ENCODE measurements at regions not wholly inside any gene's neighbourhood (a gene's known extent, or its start where the extent isn't known, plus 50 kb on each side); places are given as distances from the start of the nearest gene placed in this dataset.
"Not testable (repeated sequence)": the region's sequence is repeated elsewhere in the genome, so short reads cannot be mapped to it uniquely, and the experiment has no call there.

GRCh38 chr2:184367211-184367610 is 231.1 kb upstream of the ZNF804A start:
- Histone ChIP-seq H3K4me3 (ENCODE audit: insufficient read depth, low read depth, low read length) (no peak overlapping the region), H3K4me1 (ENCODE audit: control insufficient read depth, insufficient read depth, low read length) (no peaks in the 10 kb centered on the region), H3K9me3 (ENCODE audit: control insufficient read depth, low read length) (no peaks in the 10 kb centered on the region), H3K27me3 (ENCODE audit: control insufficient read depth, insufficient read depth, low read length, poor library complexity, severe bottlenecking) (no peaks in the 10 kb centered on the region), H3K27ac (ENCODE audit: insufficient read depth, low read depth, low read length, poor library complexity, severe bottlenecking) (no peak overlapping the region), H3K36me3 (ENCODE audit: control insufficient read depth, insufficient read depth, low read length) (no peaks in the 10 kb centered on the region)
- 87 to 100% methylated on average over 1 to 2 of the region's 4 CpGs for WGBS, 2 experiments

- H3K36me3 ChIP-seq (ENCODE audit: control insufficient read depth, insufficient read depth, low read length), result no peaks in the 10 kb centered on the region
- no peaks in the 10 kb centered on the region for H3K4me1 ChIP-seq (ENCODE audit: control insufficient read depth, insufficient read depth, low read length)
- WGBS, 2 experiments, result 84 to 87% methylated on average over 5 of the region's 5 CpGs
- no peaks in the 10 kb centered on the region for H3K9me3 ChIP-seq (ENCODE audit: control insufficient read depth, low read length)
- H3K27ac ChIP-seq (ENCODE audit: insufficient read depth, low read depth, low read length, poor library complexity, severe bottlenecking), result no peak overlapping the region
- H3K4me3 ChIP-seq (ENCODE audit: insufficient read depth, low read depth, low read length), result no peak overlapping the region
- H3K27me3 ChIP-seq (ENCODE audit: control insufficient read depth, insufficient read depth, low read length, poor library complexity, severe bottlenecking), result no peaks in the 10 kb centered on the region
Observed at GRCh38 chr2:184369307-184369706, 229.0 kb upstream of the ZNF804A start.

GRCh38 chr2:184370954-184371353 is 227.4 kb upstream of the ZNF804A start:
- H3K36me3 ChIP-seq (ENCODE audit: control insufficient read depth, insufficient read depth, low read length), result no peaks in the 10 kb centered on the region
- no peaks in the 10 kb centered on the region for H3K9me3 ChIP-seq (ENCODE audit: control insufficient read depth, low read length)
- no peak overlapping the region for H3K27ac ChIP-seq (ENCODE audit: insufficient read depth, low read depth, low read length, poor library complexity, severe bottlenecking)
- H3K4me3 ChIP-seq (ENCODE audit: insufficient read depth, low read depth, low read length), result no peak overlapping the region
- no peaks in the 10 kb centered on the region for H3K27me3 ChIP-seq (ENCODE audit: control insufficient read depth, insufficient read depth, low read length, poor library complexity, severe bottlenecking)
- no peaks in the 10 kb centered on the region for H3K4me1 ChIP-seq (ENCODE audit: control insufficient read depth, insufficient read depth, low read length)

- Histone ChIP-seq H3K9me3 (ENCODE audit: control insufficient read depth, low read length) (no peaks in the 10 kb centered on the region), H3K27me3 (ENCODE audit: control insufficient read depth, insufficient read depth, low read length, poor library complexity, severe bottlenecking) (no peaks in the 10 kb centered on the region), H3K36me3 (ENCODE audit: control insufficient read depth, insufficient read depth, low read length) (no peaks in the 10 kb centered on the region), H3K4me1 (ENCODE audit: control insufficient read depth, insufficient read depth, low read length) (no peaks in the 10 kb centered on the region), H3K4me3 (ENCODE audit: insufficient read depth, low read depth, low read length) (no peak overlapping the region), H3K27ac (ENCODE audit: insufficient read depth, low read depth, low read length, poor library complexity, severe bottlenecking) (no peak overlapping the region)
- WGBS, 2 experiments, result 100% methylated on average over 1 of the region's 1 CpG
Observed at GRCh38 chr2:184371641-184372040, 226.7 kb upstream of the ZNF804A start.

- no peak overlapping the region for H3K27ac ChIP-seq (ENCODE audit: insufficient read depth, low read depth, low read length, poor library complexity, severe bottlenecking)
- no peaks in the 10 kb centered on the region for H3K4me1 ChIP-seq (ENCODE audit: control insufficient read depth, insufficient read depth, low read length)
- no peaks in the 10 kb centered on the region for H3K27me3 ChIP-seq (ENCODE audit: control insufficient read depth, insufficient read depth, low read length, poor library complexity, severe bottlenecking)
- no peaks in the 10 kb centered on the region for H3K9me3 ChIP-seq (ENCODE audit: control insufficient read depth, low read length)
- H3K4me3 ChIP-seq (ENCODE audit: insufficient read depth, low read depth, low read length), result no peak overlapping the region
- H3K36me3 ChIP-seq (ENCODE audit: control insufficient read depth, insufficient read depth, low read length), result no peaks in the 10 kb centered on the region
Observed at GRCh38 chr2:184372484-184372883, 225.8 kb upstream of the ZNF804A start.

- H3K27ac ChIP-seq (ENCODE audit: insufficient read depth, low read depth, low read length, poor library complexity, severe bottlenecking), result no peak overlapping the region
- no peaks in the 10 kb centered on the region for H3K9me3 ChIP-seq (ENCODE audit: control insufficient read depth, low read length)
- no peak overlapping the region for H3K4me3 ChIP-seq (ENCODE audit: insufficient read depth, low read depth, low read length)
- H3K4me1 ChIP-seq (ENCODE audit: control insufficient read depth, insufficient read depth, low read length), result no peaks in the 10 kb centered on the region
- H3K36me3 ChIP-seq (ENCODE audit: control insufficient read depth, insufficient read depth, low read length), result no peaks in the 10 kb centered on the region
- no peaks in the 10 kb centered on the region for H3K27me3 ChIP-seq (ENCODE audit: control insufficient read depth, insufficient read depth, low read length, poor library complexity, severe bottlenecking)
Observed at GRCh38 chr2:184394642-184395041, 203.7 kb upstream of the ZNF804A start.

- Histone ChIP-seq H3K27ac (ENCODE audit: insufficient read depth, low read depth, low read length, poor library complexity, severe bottlenecking) (no peak overlapping the region), H3K36me3 (ENCODE audit: control insufficient read depth, insufficient read depth, low read length) (no peaks in the 10 kb centered on the region), H3K4me1 (ENCODE audit: control insufficient read depth, insufficient read depth, low read length) (no peaks in the 10 kb centered on the region), H3K27me3 (ENCODE audit: control insufficient read depth, insufficient read depth, low read length, poor library complexity, severe bottlenecking) (no peaks in the 10 kb centered on the region), H3K9me3 (ENCODE audit: control insufficient read depth, low read length) (no peaks in the 10 kb centered on the region), H3K4me3 (ENCODE audit: insufficient read depth, low read depth, low read length) (no peak overlapping the region)
Observed at GRCh38 chr2:184402381-184402780, 195.9 kb upstream of the ZNF804A start.

- not testable (repeated sequence) for H3K27me3 ChIP-seq (ENCODE audit: control insufficient read depth, insufficient read depth, low read length, poor library complexity, severe bottlenecking); H3K36me3 ChIP-seq (ENCODE audit: control insufficient read depth, insufficient read depth, low read length); H3K9me3 ChIP-seq (ENCODE audit: control insufficient read depth, low read length); H3K4me1 ChIP-seq (ENCODE audit: control insufficient read depth, insufficient read depth, low read length); H3K27ac ChIP-seq (ENCODE audit: insufficient read depth, low read depth, low read length, poor library complexity, severe bottlenecking); H3K4me3 ChIP-seq (ENCODE audit: insufficient read depth, low read depth, low read length)
- 91 to 92% methylated on average over 7 of the region's 7 CpGs for WGBS, 2 experiments
Observed at GRCh38 chr2:184407041-184407630, 191.2 kb upstream of the ZNF804A start.

- Histone ChIP-seq H3K4me1 (ENCODE audit: control insufficient read depth, insufficient read depth, low read length) (no peaks in the 10 kb centered on the region), H3K4me3 (ENCODE audit: insufficient read depth, low read depth, low read length) (no peak overlapping the region), H3K9me3 (ENCODE audit: control insufficient read depth, low read length) (no peaks in the 10 kb centered on the region), H3K36me3 (ENCODE audit: control insufficient read depth, insufficient read depth, low read length) (no peaks in the 10 kb centered on the region), H3K27me3 (ENCODE audit: control insufficient read depth, insufficient read depth, low read length, poor library complexity, severe bottlenecking) (no peaks in the 10 kb centered on the region), H3K27ac (ENCODE audit: insufficient read depth, low read depth, low read length, poor library complexity, severe bottlenecking) (no peak overlapping the region)
- WGBS, 2 experiments, result 94 to 96% methylated on average over 1 of the region's 1 CpG
Observed at GRCh38 chr2:184410160-184410559, 188.2 kb upstream of the ZNF804A start.

GRCh38 chr2:184413221-184413620 is 185.1 kb upstream of the ZNF804A start:
- no peaks in the 10 kb centered on the region for H3K36me3 ChIP-seq (ENCODE audit: control insufficient read depth, insufficient read depth, low read length)
- 91 to 95% methylated on average over 1 to 2 of the region's 2 CpGs for WGBS, 2 experiments
- no peaks in the 10 kb centered on the region for H3K27me3 ChIP-seq (ENCODE audit: control insufficient read depth, insufficient read depth, low read length, poor library complexity, severe bottlenecking)
- no peak overlapping the region for H3K4me3 ChIP-seq (ENCODE audit: insufficient read depth, low read depth, low read length)
- H3K4me1 ChIP-seq (ENCODE audit: control insufficient read depth, insufficient read depth, low read length), result no peaks in the 10 kb centered on the region
- H3K27ac ChIP-seq (ENCODE audit: insufficient read depth, low read depth, low read length, poor library complexity, severe bottlenecking), result no peak overlapping the region
- H3K9me3 ChIP-seq (ENCODE audit: control insufficient read depth, low read length), result no peaks in the 10 kb centered on the region

- H3K4me1 ChIP-seq (ENCODE audit: control insufficient read depth, insufficient read depth, low read length), result no peaks in the 10 kb centered on the region
- no peaks in the 10 kb centered on the region for H3K9me3 ChIP-seq (ENCODE audit: control insufficient read depth, low read length)
- H3K27ac ChIP-seq (ENCODE audit: insufficient read depth, low read depth, low read length, poor library complexity, severe bottlenecking), result no peak overlapping the region
- no peak overlapping the region for H3K4me3 ChIP-seq (ENCODE audit: insufficient read depth, low read depth, low read length)
- whole genome bisulfite sequencing, 2 experiments, result 80% methylated on average over 1 of the region's 1 CpG; no CpG with 5 or more reads in 1 of the 2 experiments
- no peaks in the 10 kb centered on the region for H3K36me3 ChIP-seq (ENCODE audit: control insufficient read depth, insufficient read depth, low read length)
- no peaks in the 10 kb centered on the region for H3K27me3 ChIP-seq (ENCODE audit: control insufficient read depth, insufficient read depth, low read length, poor library complexity, severe bottlenecking)
Observed at GRCh38 chr2:184413671-184414229, 184.6 kb upstream of the ZNF804A start.
